ENCODE measurements at regions not wholly inside any gene's neighbourhood (a gene's known extent, or its start where the extent isn't known, plus 50 kb on each side); places are given as distances from the start of the nearest gene placed in this dataset.
A peak's percentile ranks its signal among the peaks of the same experiment; 100 is the strongest.

- no peaks in the 10 kb centered on the region for H3K36me3 ChIP-seq
- TF ChIP-seq CTCF (IDR thresholded peaks at IDR 0.05) (no peak), POLR2A (IDR thresholded peaks at IDR 0.05) (no peak), POLR2AphosphoS5 (IDR thresholded peaks at IDR 0.05) (no peak), EP300 (IDR thresholded peaks at IDR 0.05) (no peak)
- H3K4me1 ChIP-seq, result peaks cover 5 to 10% (median 7%) of the 10 kb centered on the region in 4 donors
- WGBS, 5 donors, result 20 to 56% (median 24%) methylated on average over 15 of the region's 15 CpGs
- H3K4me3 ChIP-seq, result peak overlapping the region in 1 of 4 donors; percentile 32
- DNase-seq, result no peak
- H3K9me3 ChIP-seq, result peaks cover 0 to 11% (median 10%) of the 10 kb centered on the region in 4 donors
- H3K27me3 ChIP-seq, result peaks cover 5 to 64% (median 31%) of the 10 kb centered on the region in 3 donors
- intact Hi-C loops (cut with DNase I; ENCODE audit: low total_unique reads), result no loop called here
- H3K27ac ChIP-seq, result no peak overlapping the region
These were observed 248.0 kb upstream of the FOXD3 start for GRCh38 chr1:63074321-63074720.

- peak in 1 of 2 donors; percentile 68 for DNase-seq
- H3K27me3 ChIP-seq, result peaks cover 0 to under 1% (median 0%) of the 10 kb centered on the region in 3 donors
- no peaks in the 10 kb centered on the region for H3K36me3 ChIP-seq
- no peak overlapping the region for H3K4me3 ChIP-seq
- H3K4me1 ChIP-seq, result no peaks in the 10 kb centered on the region
- H3K27ac ChIP-seq, result no peak overlapping the region
- no peaks in the 10 kb centered on the region for H3K9me3 ChIP-seq
- intact Hi-C loops (cut with DNase I; ENCODE audit: low total_unique reads), result no loop called here
- WGBS, 5 donors, result 30 to 51% (median 42%) methylated on average over 3 of the region's 3 CpGs
- TF ChIP-seq POLR2AphosphoS5 (IDR thresholded peaks at IDR 0.05), result no peak
- no peak for TF ChIP-seq POLR2A (IDR thresholded peaks at IDR 0.05)
- TF ChIP-seq EP300 (IDR thresholded peaks at IDR 0.05), result no peak
- TF ChIP-seq CTCF (IDR thresholded peaks at IDR 0.05), result no peak
These were observed 239.6 kb upstream of the FOXD3 start for GRCh38 chr1:63082766-63083165.

GRCh38 chr1:63087966-63088365, 234.4 kb upstream of the FOXD3 start:
- Histone ChIP-seq H3K36me3 (no peaks in the 10 kb centered on the region), H3K9me3 (no peaks in the 10 kb centered on the region), H3K27me3 (peaks cover 0 to 6% (median 0%) of the 10 kb centered on the region in 3 donors), H3K27ac (no peak overlapping the region), H3K4me3 (no peak overlapping the region), H3K4me1 (no peaks in the 10 kb centered on the region)
- DNase-seq, result peak in 1 of 2 donors; percentile 70
- TF ChIP-seq CTCF (IDR thresholded peaks at IDR 0.05) (no peak), EP300 (IDR thresholded peaks at IDR 0.05) (no peak), POLR2A (IDR thresholded peaks at IDR 0.05) (no peak), POLR2AphosphoS5 (IDR thresholded peaks at IDR 0.05) (no peak)
- intact Hi-C loops (cut with DNase I; ENCODE audit: low total_unique reads), result no loop called here
- 22 to 32% (median 28%) methylated on average over 10 of the region's 10 CpGs for WGBS, 5 donors

GRCh38 chr1:63099188-63099587, 223.2 kb upstream of the FOXD3 start:
- 21 to 27% (median 25%) methylated on average over 2 of the region's 2 CpGs for WGBS, 5 donors
- intact Hi-C loops (cut with DNase I; ENCODE audit: low total_unique reads), result no loop called here
- H3K4me1 ChIP-seq, result no peaks in the 10 kb centered on the region

More at GRCh38 chr1:63099188-63099587, 223.2 kb upstream of the FOXD3 start:
- TF ChIP-seq POLR2A (IDR thresholded peaks at IDR 0.05) (no peak), CTCF (IDR thresholded peaks at IDR 0.05) (no peak), POLR2AphosphoS5 (IDR thresholded peaks at IDR 0.05) (no peak), EP300 (IDR thresholded peaks at IDR 0.05) (no peak)
- no peaks in the 10 kb centered on the region for H3K9me3 ChIP-seq
- peaks cover 0 to 3% (median 0%) of the 10 kb centered on the region in 3 donors for H3K27me3 ChIP-seq
- H3K27ac ChIP-seq, result no peak overlapping the region
- no peak overlapping the region for H3K4me3 ChIP-seq
- no peaks in the 10 kb centered on the region for H3K36me3 ChIP-seq
- DNase-seq, result no peak
